Pancreas (tissue), 10 donors: ENCODE measurements at regions not wholly inside any gene's neighbourhood (a gene's known extent, or its start where the extent isn't known, plus 50 kb on each side); places are given as distances from the start of the nearest gene placed in this dataset.

Experiments used
- ATAC-seq, 4 donors: fragments of 200-7000 bp; cut with Tn5 transposase; one replicate each; pipeline versions ENCODE4 v1.8.0 to v1.9.1; 2020; ENCODE audit warnings: mild to moderate bottlenecking in 4 of 4, moderate library complexity in 4 of 4
- DNase-seq, 6 donors: peaks; one replicate each; pipeline ENCODE4 v3.0.0-alpha.2; 2020
- FAIRE-seq: peaks from 2 replicates; lab custom pipeline; 2012; peaks lifted over from hg19 to GRCh38; lab: Jason Lieb, UNC
- H3K27ac ChIP-seq, 4 donors: fragments of 200-600 bp; sonication (generic); 1 replicate in 3 of 4; 2 replicates in 1 of 4; pipeline versions ENCODE4 v1.5.0 to v1.8.0; 2020
- H3K27me3 ChIP-seq, 4 donors: fragments of 200-600 bp; one replicate each; pipeline ENCODE4 v1.8.0; 2021
- H3K36me3 ChIP-seq, 3 donors: fragments of 200-600 bp; sonication (generic) in 1 of 3; one replicate each; pipeline versions ENCODE4 v1.5.0 to v1.8.0; 2020 to 2021
- H3K4me1 ChIP-seq, 3 donors: fragments of 200-600 bp; one replicate each; pipeline ENCODE4 v1.8.0; 2021
- H3K4me3 ChIP-seq, 4 donors: fragments of 200-600 bp; sonication (generic) in 2 of 4; one replicate each; pipeline versions ENCODE4 v1.5.0 to v1.8.0; 2020 to 2021
- H3K9me3 ChIP-seq, 4 donors: fragments of 200-600 bp; one replicate each; pipeline ENCODE4 v1.8.0; 2021
- WGBS, 2 donors: extraction: QIAGEN DNeasy Blood & Tissue Kit; methylation state at CpG; one replicate each; pipeline ENCODE4 v1.1.7; 2013; 5-methylcytosine and 5-hydroxymethylcytosine counted together
- intact Hi-C, 3 donors: fragments of 100-400 bp; cut with DNase I; formaldehyde crosslinking; loops; one replicate each; pipeline versions ENCODE4 v1.11.1 to v1.14.2; 2022
- TF ChIP-seq, protein P1 (sequence below), 4 donors: fragments of 200-600 bp; sonication (generic) in 3 of 4; IDR thresholded peaks; one replicate each; pipeline versions ENCODE4 v1.5.0 to v1.8.0; 2021; ENCODE audit warnings: antibody characterized with exemption in 4 of 4
- donor health status: healthy with polysubstance abuse.
- donor health status: DM: no; HTN: no; CAD: no; lungs with moderate emphysema.
- donor health status: DM: no; HTN: no; CAD: no.
- donor health status: control.
- donor health status: control.
- donor health status: Bipolar disorder and iron deficiency.
- donor health status: DM: yes; HTN: yes; CAD: no.
- donor health status: DM: no; HTN: no; CAD: no.
- donor health status: DM: no; HTN: no; CAD: no.
- donor health status: DM: yes; HTN: yes; CAD: no.

DNA sequence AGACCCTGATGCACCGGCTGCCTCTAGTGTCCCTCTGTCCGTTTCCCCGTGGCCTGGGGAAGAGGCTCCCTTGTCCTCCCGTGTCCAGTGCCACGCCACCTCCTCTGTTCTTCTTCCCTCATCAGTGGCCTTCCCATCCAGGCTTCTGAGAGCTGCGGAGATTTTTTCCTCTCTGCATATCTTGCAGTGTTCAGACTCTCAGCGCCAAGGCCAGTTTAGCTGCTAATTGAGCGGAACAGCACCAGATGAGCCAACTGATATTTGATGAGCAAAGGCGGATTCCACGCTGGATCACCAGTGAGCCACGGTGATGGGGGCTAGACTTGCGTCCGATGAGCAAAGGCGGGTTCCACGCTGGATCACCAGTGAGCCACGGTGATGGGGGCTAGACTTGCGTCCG, 257.6 kb downstream of the FOXL1 start:
- ATAC-seq (no peak), FAIRE-seq (no peak), DNase-seq (no peak)
- intact Hi-C loops, result no loop called here
- TF ChIP-seq, protein P1, sequence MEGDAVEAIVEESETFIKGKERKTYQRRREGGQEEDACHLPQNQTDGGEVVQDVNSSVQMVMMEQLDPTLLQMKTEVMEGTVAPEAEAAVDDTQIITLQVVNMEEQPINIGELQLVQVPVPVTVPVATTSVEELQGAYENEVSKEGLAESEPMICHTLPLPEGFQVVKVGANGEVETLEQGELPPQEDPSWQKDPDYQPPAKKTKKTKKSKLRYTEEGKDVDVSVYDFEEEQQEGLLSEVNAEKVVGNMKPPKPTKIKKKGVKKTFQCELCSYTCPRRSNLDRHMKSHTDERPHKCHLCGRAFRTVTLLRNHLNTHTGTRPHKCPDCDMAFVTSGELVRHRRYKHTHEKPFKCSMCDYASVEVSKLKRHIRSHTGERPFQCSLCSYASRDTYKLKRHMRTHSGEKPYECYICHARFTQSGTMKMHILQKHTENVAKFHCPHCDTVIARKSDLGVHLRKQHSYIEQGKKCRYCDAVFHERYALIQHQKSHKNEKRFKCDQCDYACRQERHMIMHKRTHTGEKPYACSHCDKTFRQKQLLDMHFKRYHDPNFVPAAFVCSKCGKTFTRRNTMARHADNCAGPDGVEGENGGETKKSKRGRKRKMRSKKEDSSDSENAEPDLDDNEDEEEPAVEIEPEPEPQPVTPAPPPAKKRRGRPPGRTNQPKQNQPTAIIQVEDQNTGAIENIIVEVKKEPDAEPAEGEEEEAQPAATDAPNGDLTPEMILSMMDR (IDR thresholded peaks at IDR 0.05), result no peak
- H3K27me3 ChIP-seq, result no peaks in the 10 kb centered on the region
- H3K4me3 ChIP-seq, result no peak overlapping the region
- H3K36me3 ChIP-seq, result no peaks in the 10 kb centered on the region
- no peaks in the 10 kb centered on the region for H3K9me3 ChIP-seq
- WGBS, 2 donors, result 75 to 86% methylated on average over 12 to 15 of the region's 18 CpGs
- H3K4me1 ChIP-seq, result no peaks in the 10 kb centered on the region
- no peak overlapping the region for H3K27ac ChIP-seq

DNA sequence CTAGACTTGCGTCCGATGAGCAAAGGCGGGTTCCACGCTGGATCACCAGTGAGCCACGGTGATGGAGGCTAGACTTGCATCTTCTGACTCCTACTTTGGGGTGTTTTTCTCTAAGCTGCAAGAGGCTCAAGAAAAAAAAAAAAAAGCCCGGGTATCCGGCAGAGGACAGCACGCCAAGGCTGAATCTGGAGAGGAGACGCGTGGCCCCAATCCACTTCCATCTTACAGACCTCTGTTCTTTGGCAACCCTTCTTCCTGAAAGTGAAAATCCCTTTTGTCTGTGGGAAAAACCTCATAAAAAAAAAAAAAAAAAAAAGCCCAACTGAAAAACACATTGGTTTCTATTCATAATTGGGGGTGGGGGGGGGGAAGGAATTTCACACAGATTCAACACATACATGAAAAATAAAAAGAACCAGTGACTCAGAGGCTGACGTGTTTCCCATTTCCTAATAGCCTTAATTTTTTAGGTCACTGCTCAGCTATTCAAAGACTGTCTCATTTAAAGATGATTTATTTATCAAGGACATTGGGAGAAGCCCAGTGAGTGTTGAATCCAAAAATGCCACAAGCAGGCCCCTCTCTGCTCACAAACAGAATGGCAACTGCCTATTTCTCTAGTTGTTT, 258.3 kb downstream of the FOXL1 start:
- FAIRE-seq (no peak), ATAC-seq (no peak), DNase-seq (no peak)
- H3K4me1 ChIP-seq, result no peaks in the 10 kb centered on the region
- no peaks in the 10 kb centered on the region for H3K27me3 ChIP-seq
- intact Hi-C loops, result no loop called here
- no peak overlapping the region for H3K27ac ChIP-seq
- H3K36me3 ChIP-seq, result no peaks in the 10 kb centered on the region
- no peaks in the 10 kb centered on the region for H3K9me3 ChIP-seq
- WGBS, 2 donors, result 79 to 83% methylated on average over 11 of the region's 11 CpGs
- no peak overlapping the region for H3K4me3 ChIP-seq
- TF ChIP-seq, protein P1 (IDR thresholded peaks at IDR 0.05), result no peak

DNA sequence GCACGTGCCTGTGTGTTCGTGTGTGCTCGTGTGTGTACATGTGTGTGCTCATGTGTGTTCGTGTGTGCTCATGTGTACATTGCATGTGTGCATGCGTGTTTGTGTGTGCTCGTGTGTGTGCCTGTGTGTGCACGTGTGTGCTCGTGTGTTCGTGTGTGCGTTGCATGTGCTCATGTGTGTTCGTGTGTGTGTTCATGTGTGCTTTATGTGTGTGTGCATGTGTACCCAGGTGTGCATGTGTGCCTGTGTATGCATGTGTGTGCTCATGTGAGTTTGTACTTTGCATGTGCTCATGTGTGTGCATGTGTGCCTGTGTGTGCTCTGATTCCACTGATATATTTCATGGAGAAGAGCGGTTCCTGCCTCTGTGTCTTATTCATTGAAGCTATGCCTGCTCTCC, 265.5 kb downstream of the FOXL1 start:
- Histone ChIP-seq H3K9me3 (no peaks in the 10 kb centered on the region), H3K4me3 (no peak overlapping the region), H3K36me3 (no peaks in the 10 kb centered on the region), H3K27ac (no peak overlapping the region), H3K4me1 (no peaks in the 10 kb centered on the region), H3K27me3 (no peaks in the 10 kb centered on the region)
- TF ChIP-seq, protein P1 (IDR thresholded peaks at IDR 0.05), result no peak
- ATAC-seq (no peak), DNase-seq (no peak), FAIRE-seq (no peak)
- 74 to 83% methylated on average over 12 of the region's 12 CpGs for WGBS, 2 donors
- intact Hi-C loops, result no loop called here

DNA sequence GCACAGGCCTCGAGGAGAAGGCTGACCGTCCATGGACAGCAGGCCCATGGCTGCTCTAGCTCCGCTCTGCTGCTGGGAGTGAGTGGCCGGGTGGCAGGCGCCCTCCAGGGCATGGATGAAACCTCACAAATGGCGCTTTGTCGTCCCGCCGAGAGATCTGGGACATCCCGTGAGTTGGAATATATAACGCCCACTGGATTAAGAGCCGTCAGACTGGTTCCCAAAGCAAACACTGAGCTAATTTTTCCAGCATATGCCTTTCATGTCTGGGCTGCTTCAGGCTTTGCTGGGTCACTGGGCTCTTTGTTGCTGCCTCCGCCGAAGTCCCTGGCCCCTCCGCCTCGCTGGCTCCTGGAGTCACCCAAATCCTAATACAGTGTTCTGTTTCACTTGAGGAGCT, 266.3 kb downstream of the FOXL1 start:
- Histone ChIP-seq H3K27ac (no peak overlapping the region), H3K27me3 (no peaks in the 10 kb centered on the region), H3K9me3 (no peaks in the 10 kb centered on the region), H3K36me3 (no peaks in the 10 kb centered on the region), H3K4me3 (no peak overlapping the region), H3K4me1 (no peaks in the 10 kb centered on the region)
- TF ChIP-seq, protein P1 (IDR thresholded peaks at IDR 0.05), result no peak
- DNase-seq (no peak), ATAC-seq (peak in 1 of 4 donors; percentile 52), FAIRE-seq (no peak)
- intact Hi-C loops, result no loop called here
- WGBS, 2 donors, result 42 to 47% methylated on average over 16 of the region's 16 CpGs

DNA sequence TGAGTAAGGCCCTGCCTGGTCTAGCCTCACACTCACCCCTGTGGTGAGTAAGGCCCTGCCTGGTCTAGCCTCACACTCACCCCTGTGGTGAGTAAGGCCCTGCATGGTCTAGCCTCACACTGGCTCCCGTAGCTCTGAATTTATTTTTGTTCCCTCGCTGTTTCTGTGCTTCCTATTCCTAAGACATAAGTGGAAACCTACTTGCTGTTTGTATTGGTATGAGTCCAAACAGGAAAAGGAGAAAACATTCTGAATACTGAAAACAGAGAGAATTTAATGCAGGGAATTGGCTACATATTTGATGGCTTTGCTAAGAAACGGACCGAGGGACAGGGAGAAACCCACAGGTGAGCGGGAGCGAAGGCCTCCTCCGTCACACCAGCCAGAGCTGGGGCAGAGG, 267.8 kb downstream of the FOXL1 start:
- no peak overlapping the region for H3K4me3 ChIP-seq
- no peaks in the 10 kb centered on the region for H3K9me3 ChIP-seq
- intact Hi-C loops, result no loop called here
- H3K4me1 ChIP-seq, result no peaks in the 10 kb centered on the region
- H3K27ac ChIP-seq, result no peak overlapping the region
- ATAC-seq (no peak), DNase-seq (no peak), FAIRE-seq (no peak)
- H3K27me3 ChIP-seq, result no peaks in the 10 kb centered on the region
- TF ChIP-seq, protein P1 (IDR thresholded peaks at IDR 0.05), result no peak
- WGBS, 2 donors, result 92% methylated on average over 7 of the region's 7 CpGs
- no peaks in the 10 kb centered on the region for H3K36me3 ChIP-seq
